ENCODE measurements at regions not wholly inside any gene's neighbourhood (a gene's known extent, or its start where the extent isn't known, plus 50 kb on each side); places are given as distances from the start of the nearest gene placed in this dataset.

GRCh38 chr9:28260330-28260729 is 687.0 kb upstream of the C9orf72 start:
- Histone ChIP-seq H3K9ac (ENCODE audit: insufficient read depth in 1 of 2, low read depth in 2 of 2, low read length in 2 of 2) (no peak overlapping the region), H4K20me1 (replicated peaks; ENCODE audit: control insufficient read depth, insufficient read depth, low read length) (no peaks in the 10 kb centered on the region), H3K27me3 (ENCODE audit: control insufficient read depth in 2 of 2, insufficient read depth in 2 of 2, low read length in 2 of 2) (no peaks in the 10 kb centered on the region), H3K4me2 (ENCODE audit: insufficient read depth, low read length) (no peak overlapping the region), H2AFZ (ENCODE audit: low read depth, low read length) (no peak overlapping the region), H3K27ac (ENCODE audit: extremely low read depth, low read depth, low read length) (no peak overlapping the region), H3K36me3 (ENCODE audit: control insufficient read depth, insufficient read depth, low read length) (no peaks in the 10 kb centered on the region), H3K9me1 (ENCODE audit: control insufficient read depth, insufficient read depth, low read length) (no peaks in the 10 kb centered on the region), H3K9me3 (replicated peaks; ENCODE audit: control insufficient read depth, insufficient read depth, low read depth, low read length) (no peaks in the 10 kb centered on the region), H3K4me1 (replicated peaks in 1 of 2; ENCODE audit: control insufficient read depth in 2 of 2, insufficient read depth in 2 of 2, low read length in 2 of 2) (no peaks in the 10 kb centered on the region), H3K79me2 (ENCODE audit: control insufficient read depth, insufficient read depth, low read length) (no peaks in the 10 kb centered on the region), H3K4me3 (no peak overlapping the region)
- intact Hi-C loops (cut with micrococcal nuclease) (no loop called here), in situ Hi-C loops (cut with MboI) (no loop called here)
- BruUV-seq (replicated peaks) = no TSS peak
- no peak for DNase-seq (ENCODE audit: extremely low read depth in 1 of 4, low spot score in 3 of 4)
- ChIA-PET POLR2A (no interaction called here), CTCF (ENCODE audit: low intra/inter-chr PET ratio) (no interaction called here)
- FAIRE-seq = no peak
- TF ChIP-seq OTX1 (CRISPR knock-in tag; IDR thresholded peaks at IDR 0.05) (no peak), CXXC5 (CRISPR knock-in tag; IDR thresholded peaks at IDR 0.05) (no peak), LARP7 (IDR thresholded peaks at IDR 0.05) (no peak), SRF (CRISPR knock-in tag; IDR thresholded peaks at IDR 0.05) (no peak), MEF2D (tag; conservative IDR thresholded peaks at IDR 0.05; ENCODE audit: low read depth) (no peak), PML (IDR thresholded peaks at IDR 0.05; ENCODE audit: low read length) (no peak), COPS2 (conservative IDR thresholded peaks at IDR 0.05) (no peak), ZNF551 (CRISPR knock-in tag; IDR thresholded peaks at IDR 0.05) (no peak), NELFE (IDR thresholded peaks at IDR 0.05; ENCODE audit: insufficient read depth, insufficient read length) (no peak)
- TF ChIP-seq, protein P1, sequence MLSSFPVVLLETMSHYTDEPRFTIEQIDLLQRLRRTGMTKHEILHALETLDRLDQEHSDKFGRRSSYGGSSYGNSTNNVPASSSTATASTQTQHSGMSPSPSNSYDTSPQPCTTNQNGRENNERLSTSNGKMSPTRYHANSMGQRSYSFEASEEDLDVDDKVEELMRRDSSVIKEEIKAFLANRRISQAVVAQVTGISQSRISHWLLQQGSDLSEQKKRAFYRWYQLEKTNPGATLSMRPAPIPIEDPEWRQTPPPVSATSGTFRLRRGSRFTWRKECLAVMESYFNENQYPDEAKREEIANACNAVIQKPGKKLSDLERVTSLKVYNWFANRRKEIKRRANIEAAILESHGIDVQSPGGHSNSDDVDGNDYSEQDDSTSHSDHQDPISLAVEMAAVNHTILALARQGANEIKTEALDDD (IDR thresholded peaks at IDR 0.05) = no peak
- TF ChIP-seq, protein P2, sequence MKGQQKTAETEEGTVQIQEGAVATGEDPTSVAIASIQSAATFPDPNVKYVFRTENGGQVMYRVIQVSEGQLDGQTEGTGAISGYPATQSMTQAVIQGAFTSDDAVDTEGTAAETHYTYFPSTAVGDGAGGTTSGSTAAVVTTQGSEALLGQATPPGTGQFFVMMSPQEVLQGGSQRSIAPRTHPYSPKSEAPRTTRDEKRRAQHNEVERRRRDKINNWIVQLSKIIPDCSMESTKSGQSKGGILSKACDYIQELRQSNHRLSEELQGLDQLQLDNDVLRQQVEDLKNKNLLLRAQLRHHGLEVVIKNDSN (CRISPR knock-in tag; IDR thresholded peaks at IDR 0.05) = no peak
- WGBS (ENCODE audit: insufficient coverage, low coverage, missing lambda C conversion rate) = 0% methylated on average over 1 of the region's 4 CpGs
- no peak for ATAC-seq

Data from K562 (cell line).